Activated CD8-positive, alpha-beta T cell treated with anti-CD3 and anti-CD28 coated beads for 36 hours (primary cell): ENCODE measurements at regions not wholly inside any gene's neighbourhood (a gene's known extent, or its start where the extent isn't known, plus 50 kb on each side); places are given as distances from the start of the nearest gene placed in this dataset.

Experiments
- ATAC-seq: fragments of 200-7000 bp; cut with Tn5 transposase; one replicate; pipeline ENCODE4 v1.10.0; 2021; ENCODE audit warnings: mild to moderate bottlenecking, moderate library complexity
- CTCF ChIA-PET: fragments of 350-600 bp; sonication (Branson Sonifier 250); formaldehyde crosslinking; loops from one replicate; lab custom pipeline; 2021; ENCODE audit warnings: antibody characterized with exemption; lab: Charles Lee
- POLR2A ChIA-PET: fragments of 350-600 bp; sonication (Branson Sonifier 250); formaldehyde crosslinking; loops from one replicate; lab custom pipeline; 2021; ENCODE audit warnings: antibody characterized with exemption; lab: Charles Lee
- DNase-seq: peaks from one replicate; pipeline ENCODE4 v3.0.0-alpha.2; 2020
- H3K27ac Mint-ChIP-seq: one replicate; pipeline ENCODE4 v1.8.0; 2021; ENCODE audit warnings: mild to moderate bottlenecking, mixed read lengths
- H3K27me3 Mint-ChIP-seq: one replicate; pipeline ENCODE4 v1.8.0; 2021; ENCODE audit warnings: mixed read lengths
- H3K36me3 Mint-ChIP-seq: one replicate; pipeline ENCODE4 v1.8.0; 2021; ENCODE audit warnings: low read depth, mixed read lengths
- H3K4me1 Mint-ChIP-seq: one replicate; pipeline ENCODE4 v1.8.0; 2021; ENCODE audit warnings: low read depth, mixed read lengths
- H3K4me3 Mint-ChIP-seq: one replicate; pipeline ENCODE4 v1.8.0; 2021; ENCODE audit warnings: mild to moderate bottlenecking, moderate library complexity, mixed read lengths
- H3K9me3 Mint-ChIP-seq: one replicate; pipeline ENCODE4 v1.8.0; 2021; ENCODE audit warnings: mixed read lengths
- CTCF ChIP-seq: fragments of 200-600 bp; IDR thresholded peaks from one replicate; pipeline ENCODE4 v1.8.0; 2022; ENCODE audit warnings: antibody characterized with exemption, mild to moderate bottlenecking
- intact Hi-C: fragments of 100-400 bp; cut with micrococcal nuclease; formaldehyde crosslinking; loops from one replicate; pipeline ENCODE4 v1.10.0; 2022

- ATAC-seq (no peak), DNase-seq (no peak)
- intact Hi-C loops: no loop called here
- Mint-ChIP-seq H3K27me3 (no peaks in the 10 kb centered on the region), H3K27ac (no peak overlapping the region), H3K4me1 (no peaks in the 10 kb centered on the region), H3K9me3 (peaks cover 6% of the 10 kb centered on the region), H3K36me3 (no peaks in the 10 kb centered on the region), H3K4me3 (no peak overlapping the region)
- TF ChIP-seq CTCF: no peak
- POLR2A ChIA-PET: interaction anchor here (0.9 kb wide), 1 partner anchor 55 kb away, joined by 3 read pairs; no protein-coding TSS in a partner anchor
- CTCF ChIA-PET: no interaction called here
Measured at GRCh38 chr11:114836161-114836560, 157.8 kb downstream of the NXPE2 start.

DNA sequence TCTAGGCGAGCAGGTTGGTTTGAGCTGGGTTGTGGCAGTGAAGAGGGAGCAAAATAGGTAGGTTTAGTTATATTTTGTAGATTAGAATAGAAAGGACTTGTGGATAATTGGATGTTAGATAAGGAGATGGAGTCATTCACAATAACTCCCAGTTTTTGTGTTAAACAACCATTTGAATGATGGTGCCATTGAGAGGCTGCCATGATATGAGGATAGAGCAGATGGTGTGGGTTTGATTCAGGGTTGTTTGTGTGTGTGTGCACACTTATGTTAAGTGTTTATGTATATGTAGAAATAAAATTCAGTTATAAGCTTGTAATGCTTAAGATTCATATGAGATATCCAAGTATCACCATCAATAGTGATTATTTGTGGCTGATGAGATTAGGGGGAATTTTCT lies 166.6 kb downstream of the NXPE2 start:
- TF ChIP-seq CTCF: no peak
- ChIA-PET CTCF (no interaction called here), POLR2A (no interaction called here)
- Mint-ChIP-seq H3K4me3 (no peak overlapping the region), H3K27ac (no peak overlapping the region), H3K27me3 (no peaks in the 10 kb centered on the region), H3K9me3 (no peaks in the 10 kb centered on the region), H3K4me1 (no peaks in the 10 kb centered on the region), H3K36me3 (no peaks in the 10 kb centered on the region)
- intact Hi-C loops: no loop called here
- DNase-seq (no peak), ATAC-seq (no peak)

DNA sequence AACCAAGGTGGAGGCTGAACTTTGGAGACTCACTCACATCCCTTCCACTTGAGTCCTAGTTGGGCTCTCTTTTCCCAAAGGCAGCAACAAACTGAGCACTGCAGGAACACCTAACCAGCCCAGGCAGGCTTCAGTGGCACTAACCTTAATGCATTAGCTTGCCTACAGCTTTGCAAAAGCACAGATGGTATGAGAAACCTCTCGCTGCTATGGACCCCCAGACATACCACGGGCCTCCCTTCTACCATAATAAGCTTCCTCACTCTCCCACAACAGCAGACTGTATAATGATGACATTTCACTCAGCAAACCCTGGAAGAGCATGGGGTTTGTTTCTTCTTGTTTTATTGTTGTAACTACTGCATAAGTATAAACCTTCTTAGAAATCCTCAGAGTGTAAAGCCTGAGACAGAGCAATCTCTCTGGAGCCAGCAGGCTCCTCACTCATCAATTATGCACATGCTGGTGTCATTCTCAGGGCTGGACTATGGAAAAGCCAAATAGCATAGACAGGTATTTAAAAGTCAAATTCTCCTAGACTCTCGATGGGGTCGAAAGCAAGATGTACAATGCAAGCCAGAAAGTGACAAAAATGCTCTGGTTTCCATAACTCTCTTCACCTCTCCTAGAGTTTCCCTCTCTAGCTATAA lies 167.6 kb downstream of the NXPE2 start:
- Mint-ChIP-seq H3K27ac (no peak overlapping the region), H3K9me3 (no peaks in the 10 kb centered on the region), H3K27me3 (no peaks in the 10 kb centered on the region), H3K4me1 (no peaks in the 10 kb centered on the region), H3K36me3 (no peaks in the 10 kb centered on the region), H3K4me3 (no peak overlapping the region)
- intact Hi-C loops: no loop called here
- ATAC-seq (no peak), DNase-seq (no peak)
- ChIA-PET POLR2A (no interaction called here), CTCF (no interaction called here)
- TF ChIP-seq CTCF: no peak

DNA sequence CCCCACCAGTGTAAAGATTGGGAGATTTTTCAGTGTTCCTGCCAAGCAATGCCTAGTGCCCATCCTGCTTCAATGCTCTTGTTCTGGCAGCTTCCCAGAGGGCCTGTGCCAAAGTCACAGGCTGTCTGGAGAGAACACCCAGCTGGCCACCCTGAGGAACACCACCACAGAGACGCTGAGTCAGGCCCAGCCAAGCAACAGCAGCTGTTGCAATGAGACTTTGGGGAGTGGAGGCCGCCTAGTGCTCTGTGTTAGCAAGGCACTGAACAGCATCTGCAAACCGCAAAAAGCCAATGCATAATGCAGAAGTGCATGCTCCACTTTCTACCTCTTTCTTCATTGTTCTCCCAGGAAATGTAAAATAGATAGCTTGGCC lies 168.1 kb downstream of the NXPE2 start:
- Mint-ChIP-seq H3K4me1 (no peaks in the 10 kb centered on the region), H3K4me3 (no peak overlapping the region), H3K36me3 (no peaks in the 10 kb centered on the region), H3K27me3 (no peaks in the 10 kb centered on the region), H3K9me3 (no peaks in the 10 kb centered on the region), H3K27ac (no peak overlapping the region)
- ATAC-seq: no peak
- no peak for DNase-seq
- ChIA-PET CTCF (no interaction called here), POLR2A (no interaction called here)
- TF ChIP-seq CTCF: no peak
- intact Hi-C loops: no loop called here

- TF ChIP-seq CTCF: no peak
- Mint-ChIP-seq H3K9me3 (no peaks in the 10 kb centered on the region), H3K27me3 (no peaks in the 10 kb centered on the region), H3K4me3 (no peak overlapping the region), H3K27ac (no peak overlapping the region), H3K36me3 (no peaks in the 10 kb centered on the region), H3K4me1 (no peaks in the 10 kb centered on the region)
- ChIA-PET CTCF (no interaction called here), POLR2A (no interaction called here)
- no peak for DNase-seq
- intact Hi-C loops: no loop called here
- no peak for ATAC-seq
Measured at GRCh38 chr11:114847306-114847975, 169.1 kb downstream of the NXPE2 start.
